ENCODE measurements at regions not wholly inside any gene's neighbourhood (a gene's known extent, or its start where the extent isn't known, plus 50 kb on each side); places are given as distances from the start of the nearest gene placed in this dataset.

GRCh38 chr2:234405462-234405861 lies 91.4 kb downstream of the ARL4C start:
- no TSS peak for BruUV-seq (replicated peaks)
- Histone ChIP-seq H3K27ac (ENCODE audit: low read depth, low read length) (no peak overlapping the region), H2AFZ (ENCODE audit: low read depth, low read length, poor library complexity, severe bottlenecking) (no peak overlapping the region), H3K4me3 (replicated peaks in 1 of 2; ENCODE audit: low read depth in 1 of 2, low read length in 2 of 2) (no peak overlapping the region), H3K9ac (ENCODE audit: low read length) (no peak overlapping the region), H3K27me3 (ENCODE audit: insufficient read depth, low read length) (no peaks in the 10 kb centered on the region), H3K4me1 (ENCODE audit: control insufficient read depth in 1 of 2, insufficient read depth in 2 of 2, low read length in 2 of 2) (no peaks in the 10 kb centered on the region), H4K20me1 (ENCODE audit: insufficient read depth) (no peaks in the 10 kb centered on the region), H3K9me2 (ENCODE audit: insufficient read depth) (no peaks in the 10 kb centered on the region), H3K79me2 (ENCODE audit: insufficient read depth, low read length) (no peaks in the 10 kb centered on the region), H3K4me2 (ENCODE audit: low read length) (no peak overlapping the region), H3K9me3 (ENCODE audit: control insufficient read depth in 1 of 2, insufficient read depth in 1 of 2, low read depth in 1 of 2, low read length in 2 of 2) (no peaks in the 10 kb centered on the region), H3K36me3 (ENCODE audit: control insufficient read depth in 1 of 2, insufficient read depth in 2 of 2, low read length in 2 of 2) (no peaks in the 10 kb centered on the region)
- ChIA-PET POLR2A (no interaction called here), RAD21 (ENCODE audit: low non-redundant PET in 1 of 2, low total read pairs in 2 of 2, uncharacterized antibody in 2 of 2, unreplicated experiment in 2 of 2) (interaction anchor here in 1 of 2 experiments (0.8 kb wide), 1 partner anchor 117 kb away, joined by 3 read pairs; no protein-coding TSS in a partner anchor), CTCF (interaction anchor here (0.9 kb wide), 1 partner anchor 116 kb away, joined by 3 read pairs; no protein-coding TSS in a partner anchor)
- no peak for ATAC-seq
- TF ChIP-seq CTCF (IDR thresholded peaks at IDR 0.05 in 2 of 3, conservative IDR thresholded peaks at IDR 0.05 in 1 of 3; ENCODE audit: borderline replicate concordance in 1 of 3, insufficient read depth in 1 of 3, low read depth in 2 of 3, low read length in 2 of 3) (no peak), POLR2A (IDR thresholded peaks at IDR 0.05; ENCODE audit: borderline replicate concordance, extremely low read depth, insufficient read depth, insufficient read length) (no peak), EZH2phosphoT487 (IDR thresholded peaks at IDR 0.05; ENCODE audit: borderline replicate concordance) (no peak), ZBTB33 (IDR thresholded peaks at IDR 0.05; ENCODE audit: extremely low read depth, insufficient replicate concordance, low read length) (no peak), FOSL1 (IDR thresholded peaks at IDR 0.05; ENCODE audit: low read depth) (no peak)
- DNase-seq (ENCODE audit: low read depth, low spot score), result no peak
- intact Hi-C loops (cut with micrococcal nuclease), result no loop called here

Measured in HCT116 (cell line).